Activated CD4-positive, alpha-beta T cell treated with anti-CD3 and anti-CD28 coated beads for 36 hours (primary cell): ENCODE measurements at regions not wholly inside any gene's neighbourhood (a gene's known extent, or its start where the extent isn't known, plus 50 kb on each side); places are given as distances from the start of the nearest gene placed in this dataset.
"Not testable (repeated sequence)": the region's sequence is repeated elsewhere in the genome, so short reads cannot be mapped to it uniquely, and the experiment has no call there.

Source experiments
- ATAC-seq: fragments of 200-7000 bp; cut with Tn5 transposase; one replicate; pipeline ENCODE4 v1.10.0; 2021; ENCODE audit warnings: mild to moderate bottlenecking, moderate library complexity
- CTCF ChIA-PET: fragments of 350-600 bp; sonication (Branson Sonifier 250); formaldehyde crosslinking; loops from one replicate; lab custom pipeline; 2021; ENCODE audit warnings: antibody characterized with exemption; lab: Charles Lee
- POLR2A ChIA-PET: fragments of 350-600 bp; sonication (Branson Sonifier 250); formaldehyde crosslinking; loops from one replicate; lab custom pipeline; 2021; ENCODE audit warnings: antibody characterized with exemption, inconsistent platforms; lab: Charles Lee
- DNase-seq: peaks from one replicate; pipeline ENCODE4 v3.0.0-alpha.2; 2020
- H3K27ac Mint-ChIP-seq: one replicate; pipeline ENCODE4 v1.8.0; 2021; ENCODE audit warnings: mixed read lengths
- H3K27me3 Mint-ChIP-seq: one replicate; pipeline ENCODE4 v1.8.0; 2021; ENCODE audit warnings: mixed read lengths
- H3K36me3 Mint-ChIP-seq: one replicate; pipeline ENCODE4 v1.8.0; 2021; ENCODE audit warnings: low read depth, mixed read lengths
- H3K4me1 Mint-ChIP-seq: one replicate; pipeline ENCODE4 v1.8.0; 2021; ENCODE audit warnings: mixed read lengths
- H3K4me3 Mint-ChIP-seq: one replicate; pipeline ENCODE4 v1.8.0; 2021; ENCODE audit warnings: mild to moderate bottlenecking, moderate library complexity, mixed read lengths
- H3K9me3 Mint-ChIP-seq: one replicate; pipeline ENCODE4 v1.8.0; 2021; ENCODE audit warnings: low read depth, mixed read lengths
- intact Hi-C, 2 experiments: fragments of 100-400 bp; cut with DNase I in 1 of 2; cut with micrococcal nuclease in 1 of 2; formaldehyde crosslinking; loops; one replicate each; pipeline versions ENCODE4 v1.14.2 to v1.15.1; 2022 to 2024; cut with DNase I, micrococcal nuclease

DNA sequence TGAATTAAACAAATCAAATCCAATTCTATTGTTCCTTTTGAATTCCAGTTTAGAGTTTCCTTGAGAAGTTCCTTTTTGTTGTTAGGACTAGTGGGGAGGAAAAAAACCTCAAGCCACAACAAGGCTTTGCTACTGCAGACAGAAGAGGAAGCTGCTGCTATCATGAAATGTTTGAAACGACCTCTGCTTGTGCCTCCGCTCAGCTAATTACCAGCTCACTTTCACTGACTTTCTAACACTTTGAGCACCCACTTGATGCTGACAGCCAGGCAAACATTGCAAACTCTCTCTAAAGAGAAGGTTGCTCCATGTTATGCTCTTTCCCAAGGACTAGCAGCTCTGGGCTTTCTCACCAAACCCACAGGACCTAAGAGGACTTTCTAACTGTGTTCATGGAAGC is 203.9 kb upstream of the PROX1 start:
- H3K4me3 Mint-ChIP-seq = no peak overlapping the region
- H3K9me3 Mint-ChIP-seq = no peaks in the 10 kb centered on the region
- no peak overlapping the region for H3K27ac Mint-ChIP-seq
- ChIA-PET CTCF (interaction anchor here (0.8 to 1.5 kb wide), 3 partner anchors 11 to 65 kb away, joined by 3 to 5 read pairs (median 4); no protein-coding TSS in a partner anchor), POLR2A (no interaction called here)
- no peaks in the 10 kb centered on the region for H3K36me3 Mint-ChIP-seq
- peaks cover 17% of the 10 kb centered on the region for H3K27me3 Mint-ChIP-seq
- peaks cover 15% of the 10 kb centered on the region for H3K4me1 Mint-ChIP-seq
- DNase-seq = no peak
- ATAC-seq = no peak
- intact Hi-C loops = no loop called here

DNA sequence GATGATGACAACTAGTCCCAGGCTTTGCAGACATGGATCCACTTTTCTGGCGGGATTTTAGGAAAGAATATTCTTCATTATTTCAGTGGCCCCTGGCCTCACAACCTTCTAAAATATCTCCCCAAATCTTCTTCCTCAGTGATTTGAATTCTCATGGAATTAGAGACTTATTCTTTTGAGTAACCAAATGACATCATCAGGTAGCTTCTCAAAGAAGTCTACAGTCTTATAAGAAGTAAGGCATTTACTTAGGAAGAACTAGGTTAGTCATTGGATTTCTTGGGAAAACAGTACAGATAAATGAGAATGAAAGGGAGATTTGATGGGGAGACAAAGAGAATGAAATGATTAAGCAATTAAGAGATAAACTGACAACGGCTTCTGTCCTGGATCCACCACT is 201.1 kb upstream of the PROX1 start:
- no peak overlapping the region for H3K4me3 Mint-ChIP-seq

DNA sequence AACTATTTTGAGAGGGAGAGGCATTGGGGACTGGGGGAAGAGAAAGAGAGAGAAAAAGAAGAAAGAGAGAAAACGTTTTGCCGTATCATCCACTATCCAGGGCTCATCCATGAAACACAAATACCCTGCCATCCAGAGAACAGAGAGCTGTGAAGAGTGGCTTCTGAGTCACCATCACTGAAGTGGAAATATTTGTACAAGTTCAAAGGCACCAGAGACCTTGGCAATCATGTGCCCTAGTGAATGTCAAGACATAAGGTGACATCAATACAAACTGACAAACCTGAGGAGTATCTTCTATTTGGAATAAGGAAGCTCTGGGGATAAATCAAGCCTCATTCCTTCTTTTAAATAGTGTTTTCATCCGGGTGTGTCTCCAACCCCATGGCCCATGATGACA is 197.2 kb upstream of the PROX1 start:
- ATAC-seq (no peak), DNase-seq (no peak)
- ChIA-PET CTCF (interaction anchor here (0.6 kb wide), 1 partner anchor 176 kb away, joined by 3 read pairs; no protein-coding TSS in a partner anchor), POLR2A (no interaction called here)
- Mint-ChIP-seq H3K9me3 (no peaks in the 10 kb centered on the region), H3K36me3 (no peaks in the 10 kb centered on the region), H3K27ac (no peak overlapping the region), H3K27me3 (peaks cover 8% of the 10 kb centered on the region), H3K4me1 (peaks cover 4% of the 10 kb centered on the region), H3K4me3 (no peak overlapping the region)
- intact Hi-C loops = no loop called here

More for the DNA sequence above, 201.1 kb upstream of the PROX1 start:
- Mint-ChIP-seq H3K9me3 (no peaks in the 10 kb centered on the region), H3K4me1 (peaks cover 19% of the 10 kb centered on the region), H3K36me3 (no peaks in the 10 kb centered on the region), H3K27me3 (peaks cover 9% of the 10 kb centered on the region), H3K27ac (no peak overlapping the region)
- ChIA-PET CTCF (no interaction called here), POLR2A (interaction anchor here (0.7 kb wide), 1 partner anchor 13 kb away, joined by 3 read pairs; no protein-coding TSS in a partner anchor)
- ATAC-seq = no peak
- DNase-seq = no peak
- intact Hi-C loops = no loop called here

DNA sequence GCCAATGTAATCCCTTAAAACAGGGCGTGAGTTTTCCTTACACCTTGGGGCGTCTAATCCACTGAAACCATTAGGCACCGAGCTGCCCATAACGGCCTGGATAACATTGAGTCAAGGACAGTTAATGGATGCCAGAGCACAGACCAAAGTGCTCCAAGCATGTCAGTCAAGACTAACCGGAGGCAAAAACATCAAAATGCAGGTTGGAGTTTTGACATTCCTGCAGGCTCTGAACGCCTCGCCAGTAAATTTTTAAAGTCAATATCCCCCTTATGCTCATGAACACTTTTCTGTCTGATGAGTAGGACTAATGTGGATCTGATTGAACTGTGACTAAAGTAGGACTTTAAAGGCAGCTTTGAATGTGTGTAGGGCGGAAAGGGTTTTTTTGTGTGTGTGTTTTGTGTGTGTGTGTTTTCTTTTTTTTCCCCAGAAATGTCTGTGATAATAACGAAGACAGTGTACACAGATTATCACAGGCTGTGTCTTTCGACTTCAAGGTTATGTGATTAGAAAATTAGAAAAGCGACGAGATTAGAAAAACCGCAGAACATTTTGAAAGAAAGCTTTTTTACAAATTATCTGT is 194.2 kb upstream of the PROX1 start:
- Mint-ChIP-seq H3K4me3 (no peak overlapping the region), H3K27me3 (peaks cover 2% of the 10 kb centered on the region), H3K9me3 (no peaks in the 10 kb centered on the region), H3K27ac (no peak overlapping the region), H3K4me1 (peaks cover 20% of the 10 kb centered on the region), H3K36me3 (no peaks in the 10 kb centered on the region)
- ATAC-seq = no peak
- ChIA-PET CTCF (no interaction called here), POLR2A (no interaction called here)
- no peak for DNase-seq
- intact Hi-C loops = no loop called here

DNA sequence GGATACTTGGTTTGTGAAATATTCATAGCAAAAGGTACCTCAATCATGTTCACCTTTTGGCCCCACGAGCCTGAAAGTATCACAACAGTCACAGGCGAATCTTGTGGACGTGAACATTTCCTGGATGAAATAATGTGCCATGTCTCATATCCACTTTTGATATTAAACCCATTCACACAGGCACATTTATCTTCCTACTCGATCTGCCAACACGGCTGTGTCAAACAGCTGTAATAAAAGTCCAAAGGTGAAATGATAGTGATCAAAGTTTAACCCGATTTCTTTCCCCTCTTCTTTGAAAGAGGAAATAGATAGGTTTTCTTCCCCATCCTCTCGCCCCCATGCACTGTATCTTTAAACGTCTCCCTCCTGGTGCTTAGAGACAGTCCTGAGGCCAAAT is 191.2 kb upstream of the PROX1 start:
- no peak overlapping the region for H3K4me3 Mint-ChIP-seq
- ChIA-PET CTCF (interaction anchor here (0.8 kb wide), 1 partner anchor 33 kb away, joined by 3 read pairs; no protein-coding TSS in a partner anchor), POLR2A (no interaction called here)
- DNase-seq = no peak
- ATAC-seq = no peak
- intact Hi-C loops = no loop called here
- peaks cover 2% of the 10 kb centered on the region for H3K27me3 Mint-ChIP-seq
- no peaks in the 10 kb centered on the region for H3K9me3 Mint-ChIP-seq
- no peak overlapping the region for H3K27ac Mint-ChIP-seq
- H3K36me3 Mint-ChIP-seq = no peaks in the 10 kb centered on the region
- peaks cover 17% of the 10 kb centered on the region for H3K4me1 Mint-ChIP-seq

DNA sequence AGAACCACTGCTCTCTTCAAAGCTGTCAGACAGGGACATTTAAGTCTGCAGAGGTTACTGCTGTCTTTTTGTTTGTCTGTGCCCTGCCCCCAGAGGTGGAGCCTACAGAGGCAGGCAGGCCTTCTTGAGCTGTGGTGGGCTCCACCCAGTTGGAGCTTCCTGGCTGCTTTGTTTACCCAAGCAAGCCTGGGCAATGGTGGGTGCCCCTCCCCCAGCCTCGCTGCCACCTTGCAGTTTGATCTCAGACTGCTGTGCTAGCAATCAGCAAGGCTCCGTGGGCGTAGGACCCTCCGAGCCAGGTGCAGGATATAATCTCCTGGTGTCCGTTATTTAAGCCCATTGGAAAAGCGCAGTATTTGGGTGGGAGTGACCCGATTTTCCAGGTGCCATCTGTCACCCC is 179.5 kb upstream of the PROX1 start:
- H3K4me3 Mint-ChIP-seq, H3K36me3 Mint-ChIP-seq, H3K9me3 Mint-ChIP-seq, H3K27me3 Mint-ChIP-seq, POLR2A ChIA-PET, H3K27ac Mint-ChIP-seq, ATAC-seq, intact Hi-C loops, H3K4me1 Mint-ChIP-seq, DNase-seq: not testable (repeated sequence)
- CTCF ChIA-PET = interaction anchor here (0.6 to 0.7 kb wide), 2 partner anchors 25 to 494 kb away, joined by 3 to 4 read pairs; no protein-coding TSS in a partner anchor

DNA sequence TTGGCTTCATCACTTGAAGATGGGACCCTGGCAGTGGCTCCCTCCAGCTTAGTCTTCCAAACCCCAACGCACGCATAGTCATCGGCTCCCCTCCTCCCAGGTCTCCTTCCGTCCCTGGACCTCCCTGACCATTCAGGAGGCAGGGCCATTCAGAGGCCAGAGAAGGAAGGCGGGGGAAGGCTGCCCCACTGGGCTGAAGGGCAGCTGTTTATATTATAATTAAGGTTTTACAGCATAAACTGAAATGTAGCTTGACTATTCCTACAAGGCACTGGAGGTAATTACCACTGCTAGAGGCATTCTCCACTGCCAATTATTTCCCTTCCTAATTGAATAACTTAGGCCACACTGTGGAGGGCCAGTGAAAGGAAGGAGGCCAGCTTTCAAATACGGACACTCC is 170.6 kb upstream of the PROX1 start:
- ATAC-seq (no peak), DNase-seq (no peak)
- POLR2A ChIA-PET = no interaction called here
- Mint-ChIP-seq H3K4me1 (no peaks in the 10 kb centered on the region), H3K27ac (no peak overlapping the region), H3K36me3 (no peaks in the 10 kb centered on the region), H3K27me3 (no peaks in the 10 kb centered on the region), H3K9me3 (no peaks in the 10 kb centered on the region), H3K4me3 (no peak overlapping the region)
- CTCF ChIA-PET = no interaction called here
- intact Hi-C loops = no loop called here

DNA sequence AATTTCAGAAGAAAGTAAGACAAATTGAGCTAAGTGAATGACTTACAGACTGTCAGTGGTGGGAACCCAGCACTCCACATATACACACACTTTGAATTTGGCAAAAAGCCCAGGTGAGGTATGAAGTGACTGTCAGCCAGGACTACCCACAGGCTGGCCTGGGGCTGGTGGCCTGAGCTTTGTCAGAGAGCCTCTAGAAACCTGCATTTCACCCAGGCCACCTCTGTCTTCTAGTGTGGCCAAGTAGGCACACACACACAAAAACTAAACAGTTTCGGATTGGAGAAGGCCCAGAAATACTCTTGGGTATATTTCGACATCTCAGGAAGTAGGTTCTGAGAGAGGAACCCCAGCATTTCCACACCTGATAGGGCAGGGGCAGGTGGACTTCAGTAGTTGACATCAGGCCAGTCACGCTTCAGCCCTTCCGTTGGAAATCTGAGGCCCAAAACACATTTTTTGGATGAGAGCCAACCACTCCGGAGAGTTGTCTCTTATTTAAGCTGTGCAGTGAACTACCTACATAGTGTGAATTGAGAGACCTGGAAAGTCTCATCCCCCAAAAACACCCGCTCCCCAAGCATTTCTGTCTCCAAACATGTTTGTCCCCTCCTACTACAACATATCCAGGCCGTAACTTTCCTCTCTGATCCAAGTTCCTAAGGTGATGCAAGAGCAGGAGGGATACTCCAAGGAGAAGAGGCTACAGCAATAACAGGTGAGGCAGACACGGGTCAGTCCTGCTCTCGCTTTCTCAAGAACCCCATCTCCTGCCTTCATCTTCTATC is 167.2 kb upstream of the PROX1 start:
- no peaks in the 10 kb centered on the region for H3K9me3 Mint-ChIP-seq
- POLR2A ChIA-PET = no interaction called here
- intact Hi-C loops = no loop called here

DNA sequence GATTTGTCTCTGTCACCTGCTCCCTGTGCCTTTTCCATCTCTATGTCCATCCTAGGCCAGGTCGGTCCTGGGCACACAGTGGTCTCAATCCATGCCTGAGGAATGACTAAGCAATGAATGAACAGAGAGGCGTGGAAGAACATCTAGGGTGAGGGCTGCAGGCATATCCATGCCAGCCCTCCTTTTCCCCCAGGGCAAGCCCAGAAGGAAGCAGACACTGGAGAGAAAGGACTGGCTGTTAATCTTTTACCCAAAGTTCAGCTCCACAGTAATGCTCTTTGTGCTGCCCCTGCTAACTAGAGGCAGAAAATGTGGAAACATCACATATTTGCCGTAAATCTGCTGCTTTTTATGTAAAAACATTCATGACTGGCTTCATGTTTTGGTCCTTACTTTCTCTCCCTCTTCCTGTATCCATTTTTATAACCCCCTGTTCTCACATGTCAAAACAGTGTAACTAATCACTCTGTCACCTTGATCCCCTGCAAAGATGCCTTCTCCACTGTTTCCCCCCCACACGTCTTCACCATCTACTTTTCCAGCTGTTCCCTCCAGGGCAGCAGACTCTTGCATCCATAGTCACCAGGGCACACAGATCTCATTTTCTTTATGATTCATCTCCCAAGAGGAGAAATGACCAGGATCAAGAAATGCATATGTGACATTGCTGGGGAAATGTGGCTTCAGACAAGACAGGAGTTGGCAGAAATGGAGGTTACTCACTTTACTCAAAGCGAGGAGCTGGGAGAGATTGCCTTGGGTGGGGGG is 166.4 kb upstream of the PROX1 start:
- POLR2A ChIA-PET = no interaction called here
- Mint-ChIP-seq H3K4me1 (no peaks in the 10 kb centered on the region), H3K9me3 (no peaks in the 10 kb centered on the region), H3K4me3 (no peak overlapping the region), H3K27ac (no peak overlapping the region), H3K36me3 (no peaks in the 10 kb centered on the region), H3K27me3 (no peaks in the 10 kb centered on the region)
- intact Hi-C loops = no loop called here
- ATAC-seq (no peak), DNase-seq (no peak)
- CTCF ChIA-PET = no interaction called here

More for the DNA sequence above, 167.2 kb upstream of the PROX1 start:
- no peak for DNase-seq
- CTCF ChIA-PET = no interaction called here
- Mint-ChIP-seq H3K36me3 (no peaks in the 10 kb centered on the region), H3K4me1 (no peaks in the 10 kb centered on the region), H3K27me3 (no peaks in the 10 kb centered on the region), H3K27ac (no peak overlapping the region), H3K4me3 (no peak overlapping the region)
- no peak for ATAC-seq

DNA sequence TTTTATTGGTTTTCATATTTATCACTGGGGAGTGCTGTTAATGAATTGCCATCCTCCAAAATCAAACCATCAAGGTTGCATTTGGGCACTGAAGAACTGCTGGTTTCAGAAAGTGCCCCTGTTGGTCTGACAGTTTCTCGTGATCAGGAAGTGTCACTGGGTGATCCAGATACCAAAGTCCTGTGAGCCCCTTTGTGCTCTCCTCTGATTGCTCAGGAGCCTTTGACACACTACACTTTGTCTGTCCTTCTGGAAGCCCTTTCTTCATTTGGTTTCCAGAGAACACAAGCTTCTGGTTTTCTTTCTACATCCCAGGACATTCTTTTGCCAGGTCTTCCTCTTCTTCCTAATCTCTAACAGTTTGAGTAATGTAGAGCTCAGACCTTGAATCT is 165.8 kb upstream of the PROX1 start:
- no peaks in the 10 kb centered on the region for H3K9me3 Mint-ChIP-seq
- DNase-seq (no peak), ATAC-seq (no peak)
- no peak overlapping the region for H3K27ac Mint-ChIP-seq
- no peaks in the 10 kb centered on the region for H3K36me3 Mint-ChIP-seq
- no peaks in the 10 kb centered on the region for H3K4me1 Mint-ChIP-seq
- no peaks in the 10 kb centered on the region for H3K27me3 Mint-ChIP-seq
- no peak overlapping the region for H3K4me3 Mint-ChIP-seq
- ChIA-PET CTCF (no interaction called here), POLR2A (no interaction called here)
- intact Hi-C loops = no loop called here

DNA sequence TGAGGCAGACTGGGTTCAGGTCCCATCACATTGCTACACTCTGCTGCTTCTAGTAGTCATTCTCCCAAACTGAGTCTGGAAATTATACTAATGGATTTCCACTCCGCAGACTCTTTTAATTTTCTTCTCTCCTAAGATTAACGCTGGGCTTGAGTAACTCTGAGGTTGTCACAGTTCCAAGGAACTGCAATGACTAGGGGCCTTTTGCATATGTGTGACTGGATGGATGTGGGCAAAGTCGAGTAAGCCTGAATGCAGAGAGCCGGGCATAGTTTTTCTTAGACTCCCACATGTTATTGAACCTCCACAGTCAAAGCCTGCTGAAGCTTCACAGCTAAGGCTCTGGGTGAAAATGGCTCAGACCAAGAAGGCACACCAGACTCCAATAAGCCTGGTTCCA is 160.9 kb upstream of the PROX1 start:
- no peaks in the 10 kb centered on the region for H3K27me3 Mint-ChIP-seq
- POLR2A ChIA-PET = no interaction called here
- DNase-seq = no peak
- no peaks in the 10 kb centered on the region for H3K36me3 Mint-ChIP-seq
- no peak overlapping the region for H3K4me3 Mint-ChIP-seq
- ATAC-seq = no peak
- peaks cover 3% of the 10 kb centered on the region for H3K9me3 Mint-ChIP-seq
- no peaks in the 10 kb centered on the region for H3K4me1 Mint-ChIP-seq
- no peak overlapping the region for H3K27ac Mint-ChIP-seq
- CTCF ChIA-PET = interaction anchor here (0.5 kb wide), 1 partner anchor 282 kb away, joined by 3 read pairs; no protein-coding TSS in a partner anchor
- intact Hi-C loops = no loop called here
